GM06990 (cell line): ENCODE measurements at regions not wholly inside any gene's neighbourhood (a gene's known extent, or its start where the extent isn't known, plus 50 kb on each side); places are given as distances from the start of the nearest gene placed in this dataset.
A peak's percentile ranks its signal among the peaks of the same experiment; 100 is the strongest.

Source experiments
- DNase-seq: peaks from one replicate; pipeline ENCODE4 v3.0.0-alpha.2; 2011; ENCODE audit not compliant: insufficient read length; ENCODE audit errors: extremely low read depth
- H3K27me3 ChIP-seq: replicated peaks from 2 replicates; pipeline ENCODE4 v1.6.0; 2011; ENCODE audit warnings: low read length; ENCODE audit not compliant: control insufficient read depth, insufficient read depth
- H3K36me3 ChIP-seq: 2 replicates; pipeline ENCODE4 v1.5.1; 2011; ENCODE audit warnings: low read length; ENCODE audit not compliant: control insufficient read depth, insufficient read depth
- H3K4me3 ChIP-seq: replicated peaks from 2 replicates; pipeline ENCODE4 v1.5.1; 2011; ENCODE audit warnings: low read depth, mild to moderate bottlenecking, control low read depth, low read length
- CTCF ChIP-seq: IDR thresholded peaks from 2 replicates; pipeline ENCODE4 v1.5.1; 2011; ENCODE audit warnings: low read length, control low read depth, mild to moderate bottlenecking, inconsistent platforms; ENCODE audit not compliant: insufficient read depth, poor library complexity, severe bottlenecking

- no peak overlapping the region for H3K4me3 ChIP-seq
- no peaks in the 10 kb centered on the region for H3K27me3 ChIP-seq
- TF ChIP-seq CTCF = no peak
- H3K36me3 ChIP-seq = no peaks in the 10 kb centered on the region
- no peak for DNase-seq
These were observed 134.6 kb upstream of the TUT7 start for GRCh38 chr9:86488794-86489193.

- Histone ChIP-seq H3K4me3 (no peak overlapping the region), H3K27me3 (no peaks in the 10 kb centered on the region), H3K36me3 (no peaks in the 10 kb centered on the region)
- DNase-seq = no peak
- TF ChIP-seq CTCF = no peak
These were observed 134.1 kb upstream of the TUT7 start for GRCh38 chr9:86488345-86488744.

GRCh38 chr9:86487838-86488233 lies 133.6 kb upstream of the TUT7 start:
- H3K36me3 ChIP-seq = no peaks in the 10 kb centered on the region
- no peaks in the 10 kb centered on the region for H3K27me3 ChIP-seq
- DNase-seq = no peak
- no peak overlapping the region for H3K4me3 ChIP-seq
- TF ChIP-seq CTCF = no peak

DNA sequence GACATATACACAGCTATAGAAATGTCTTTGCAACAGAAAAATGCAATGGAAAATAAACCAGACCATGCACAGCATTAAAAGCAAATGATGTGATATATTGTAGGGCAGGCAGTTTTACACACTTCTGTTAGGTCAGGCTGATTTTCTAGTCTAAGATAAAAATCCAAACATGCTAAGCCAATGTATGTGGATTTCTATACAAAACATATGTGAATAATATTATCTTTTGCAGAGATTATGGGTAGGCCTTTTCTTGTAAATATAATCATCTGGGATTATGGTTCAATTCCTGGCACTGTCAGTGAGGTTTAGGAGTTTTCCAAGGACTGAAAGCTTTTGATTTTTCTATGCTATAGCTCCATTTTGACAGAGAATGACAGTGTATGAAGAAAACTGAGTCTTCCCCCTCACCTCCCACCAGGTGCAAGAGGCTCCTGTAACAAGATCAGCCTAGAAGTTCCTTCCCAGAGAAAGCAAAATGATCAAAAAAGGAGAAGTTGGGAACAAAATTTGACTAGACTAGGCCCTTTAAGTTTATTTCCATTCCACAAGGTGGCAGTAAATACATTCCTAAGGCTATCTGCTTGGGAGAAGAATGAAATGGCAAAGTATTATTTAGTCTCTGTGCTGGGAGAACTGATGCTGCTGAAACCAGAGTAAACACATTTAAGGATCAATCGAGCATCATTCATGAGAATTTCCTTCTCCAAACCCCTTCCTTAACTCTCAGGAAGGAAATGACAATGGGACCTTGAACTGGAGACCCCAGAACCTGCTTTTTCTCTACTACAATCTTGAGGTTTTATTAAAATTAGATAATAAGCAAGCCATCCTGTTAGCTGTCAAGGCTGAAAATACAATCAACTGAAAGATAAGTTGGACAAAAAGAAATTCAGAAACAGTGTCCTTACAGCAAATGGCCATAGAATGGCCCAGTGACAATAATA lies 133.0 kb upstream of the TUT7 start:
- no peak overlapping the region for H3K4me3 ChIP-seq
- peak; percentile 48 for TF ChIP-seq CTCF
- DNase-seq = no peak
- no peaks in the 10 kb centered on the region for H3K27me3 ChIP-seq
- no peaks in the 10 kb centered on the region for H3K36me3 ChIP-seq

DNA sequence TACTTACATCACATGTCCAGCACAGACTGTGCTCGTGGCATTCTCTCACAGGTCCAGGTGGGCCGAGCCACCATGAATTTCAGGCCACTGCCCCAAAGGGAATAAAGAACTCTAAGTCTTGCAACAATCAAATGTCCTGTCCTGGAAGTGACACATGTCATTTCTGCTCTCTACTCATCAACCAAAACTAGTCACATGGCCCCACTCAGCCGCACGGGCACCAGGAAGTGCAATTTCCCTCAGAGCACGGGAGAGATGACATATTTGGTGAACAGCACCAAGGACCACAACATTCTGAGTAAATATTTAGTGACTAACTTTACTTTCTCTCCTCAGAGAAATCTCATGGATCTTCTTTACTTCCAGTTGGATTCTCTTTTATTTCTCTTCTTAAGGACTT lies 131.1 kb upstream of the TUT7 start:
- Histone ChIP-seq H3K27me3 (no peaks in the 10 kb centered on the region), H3K4me3 (no peak overlapping the region), H3K36me3 (no peaks in the 10 kb centered on the region)
- no peak for DNase-seq
- TF ChIP-seq CTCF = no peak
